Activated gamma-delta T cell treated with Interleukin-2 at 50 U/mL for 16 hours (primary cell): ENCODE measurements at regions not wholly inside any gene's neighbourhood (a gene's known extent, or its start where the extent isn't known, plus 50 kb on each side); places are given as distances from the start of the nearest gene placed in this dataset.
A peak's percentile ranks its signal among the peaks of the same experiment; 100 is the strongest.
"Not testable (repeated sequence)": the region's sequence is repeated elsewhere in the genome, so short reads cannot be mapped to it uniquely, and the experiment has no call there.

Source experiments
- DNase-seq: peaks from one replicate; pipeline ENCODE4 v3.0.0-alpha.2; 2020

DNA sequence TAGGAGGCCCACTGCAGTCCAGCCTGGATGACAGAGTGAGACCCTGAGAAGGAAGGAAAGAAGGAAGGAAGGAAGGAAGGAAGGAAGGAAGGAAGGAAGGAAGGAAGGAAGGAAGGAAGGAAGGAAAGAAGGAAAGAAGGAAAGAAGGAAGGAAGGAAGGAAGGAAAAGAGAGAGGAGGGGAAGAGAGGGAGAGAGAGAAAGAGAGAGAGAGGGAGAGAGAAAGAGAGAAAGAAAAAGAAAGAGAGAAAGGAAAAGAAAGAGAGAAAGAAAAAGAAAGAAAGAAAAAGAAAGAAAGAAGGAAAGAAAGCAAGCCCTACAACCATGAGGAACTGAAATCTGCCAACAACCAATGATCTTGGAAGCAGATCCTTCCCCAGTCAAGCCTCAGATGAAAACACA, 124.9 kb upstream of the BCOR start:
- DNase-seq, result not testable (repeated sequence)

DNA sequence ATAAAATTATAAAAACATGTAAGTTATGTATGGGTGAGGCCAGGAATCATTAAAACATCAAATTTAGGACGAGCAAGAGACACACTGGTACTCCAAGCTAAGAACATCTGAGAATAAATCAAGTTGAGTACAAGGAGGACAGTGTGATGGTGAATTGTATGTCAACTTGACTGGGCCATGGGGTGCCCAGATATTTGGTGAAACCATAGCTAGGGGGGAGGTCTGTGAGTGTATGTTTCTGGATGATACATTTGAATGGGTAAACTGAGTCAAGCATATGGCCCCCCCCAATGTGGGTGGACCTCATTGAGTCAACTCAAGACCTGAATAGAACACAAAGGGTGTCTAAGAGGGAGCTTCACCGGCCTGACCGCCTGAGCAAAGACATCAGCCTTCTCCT, 115.3 kb upstream of the BCOR start:
- DNase-seq, result no peak

DNA sequence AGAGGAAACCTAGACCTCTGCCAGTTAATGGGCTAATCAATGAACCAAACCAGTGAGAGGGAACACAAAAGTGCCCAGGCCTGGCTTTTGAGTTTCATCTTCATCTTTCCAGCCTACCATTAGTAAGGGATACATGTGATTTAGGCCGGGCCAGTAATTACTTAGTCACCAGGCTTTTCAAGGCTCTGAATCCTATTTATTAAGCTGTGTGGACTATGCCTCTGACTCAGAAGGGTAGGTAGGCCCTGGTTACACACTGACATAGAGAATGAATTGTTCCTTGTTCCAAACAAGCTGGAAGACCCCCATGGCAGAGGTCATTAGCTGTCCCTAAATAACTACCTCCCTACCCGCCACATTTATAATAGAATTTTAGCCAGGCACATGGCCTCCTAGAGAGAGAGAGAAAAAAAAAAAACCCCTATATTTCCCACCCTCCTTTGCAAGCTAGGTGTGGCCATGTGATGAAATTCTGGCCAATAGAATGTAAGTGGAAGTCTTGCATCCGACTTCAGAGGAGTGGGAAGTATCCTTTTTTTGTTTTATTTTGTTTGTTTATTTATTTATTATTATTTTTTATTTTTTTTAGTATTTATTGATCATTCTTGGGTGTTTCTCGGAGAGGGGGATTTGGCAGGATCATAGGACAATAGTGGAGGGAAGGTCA, 112.3 kb upstream of the BCOR start:
- DNase-seq, result no peak

DNA sequence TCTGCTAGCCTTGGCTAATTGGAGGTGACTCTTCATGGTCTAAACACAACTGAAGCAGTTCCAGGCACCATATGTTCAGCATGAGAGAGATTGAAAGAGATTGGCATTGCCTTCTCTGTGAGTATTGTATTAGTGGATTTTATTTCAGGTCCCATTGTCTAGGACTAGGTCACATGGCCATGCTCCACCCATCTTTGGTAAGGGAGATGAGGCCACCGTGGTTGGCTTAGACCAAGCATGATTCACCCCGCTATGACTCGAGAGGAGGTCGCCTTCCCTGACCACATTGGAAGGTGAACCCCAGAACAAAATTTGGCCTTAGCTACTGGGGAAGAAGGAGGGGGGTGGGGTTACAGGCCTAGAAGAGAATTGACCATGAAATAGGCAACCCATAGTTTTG, 109.9 kb upstream of the BCOR start:
- no peak for DNase-seq

DNA sequence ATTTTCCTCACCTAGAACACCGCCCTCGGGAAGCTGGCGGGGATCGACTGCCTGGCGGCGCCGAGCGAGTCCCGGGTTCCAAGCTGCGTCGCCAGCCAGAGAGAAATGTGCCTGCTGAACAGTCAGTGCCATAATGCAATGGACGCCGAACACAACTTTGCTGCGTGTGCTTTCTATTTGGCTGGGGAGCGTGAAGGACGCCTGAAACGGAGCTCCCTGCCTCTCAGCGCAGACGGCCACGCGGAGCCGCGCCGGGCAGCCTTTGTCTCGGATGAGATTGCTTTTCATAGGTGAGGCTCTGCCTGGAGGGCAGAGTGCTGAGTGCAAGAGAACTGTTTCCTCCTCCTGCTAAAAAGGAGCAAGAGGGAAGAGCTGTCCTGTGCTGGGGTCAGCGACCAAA, 107.7 kb upstream of the BCOR start:
- no peak for DNase-seq

DNA sequence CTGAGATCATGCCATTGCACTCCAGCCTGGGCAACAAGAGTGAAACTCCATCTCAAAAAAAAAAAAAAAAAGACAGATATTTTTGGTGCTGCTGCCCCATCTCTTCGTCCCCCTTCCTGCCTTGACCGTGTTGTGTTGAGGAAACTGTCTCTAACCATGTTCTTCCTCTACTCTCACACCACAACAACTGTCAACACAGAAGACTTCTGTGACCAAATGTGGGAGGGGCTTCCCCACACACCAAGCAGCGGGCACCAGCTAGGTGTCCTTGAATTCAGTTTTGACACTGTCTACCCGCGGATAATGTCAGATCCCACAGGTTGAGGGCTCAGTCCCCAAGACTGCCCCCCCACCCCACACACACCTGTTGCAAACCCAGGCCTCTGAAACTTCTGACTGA, 104.7 kb upstream of the BCOR start:
- DNase-seq, result peak; percentile 17

DNA sequence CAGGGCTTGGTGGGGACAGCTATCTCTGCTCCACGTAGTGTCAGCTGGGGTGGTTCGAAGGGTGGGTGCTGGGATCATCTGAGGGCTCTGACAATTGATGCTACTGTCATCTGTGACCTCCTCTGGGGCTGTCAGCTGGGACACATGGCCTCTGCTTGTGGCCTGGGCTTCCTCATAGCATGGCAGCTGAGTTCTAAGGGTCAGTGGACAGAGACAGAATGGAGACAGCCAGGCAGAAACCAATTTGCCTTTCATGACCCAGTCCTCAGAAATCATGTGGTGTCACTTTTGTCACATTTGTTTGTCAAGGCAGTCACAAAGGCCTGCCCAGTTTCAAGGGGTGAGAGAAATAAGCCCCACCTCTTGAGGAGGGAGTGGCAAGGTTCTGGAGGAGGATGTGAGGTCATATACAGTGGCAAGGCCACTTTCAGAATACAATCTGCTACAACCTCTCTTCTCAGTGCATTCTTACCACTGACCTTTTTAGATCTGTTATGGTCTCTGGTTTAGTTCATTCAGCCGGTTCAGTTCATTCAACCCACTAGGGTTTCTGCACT, 103.6 kb upstream of the BCOR start:
- peak; percentile 8 for DNase-seq

DNA sequence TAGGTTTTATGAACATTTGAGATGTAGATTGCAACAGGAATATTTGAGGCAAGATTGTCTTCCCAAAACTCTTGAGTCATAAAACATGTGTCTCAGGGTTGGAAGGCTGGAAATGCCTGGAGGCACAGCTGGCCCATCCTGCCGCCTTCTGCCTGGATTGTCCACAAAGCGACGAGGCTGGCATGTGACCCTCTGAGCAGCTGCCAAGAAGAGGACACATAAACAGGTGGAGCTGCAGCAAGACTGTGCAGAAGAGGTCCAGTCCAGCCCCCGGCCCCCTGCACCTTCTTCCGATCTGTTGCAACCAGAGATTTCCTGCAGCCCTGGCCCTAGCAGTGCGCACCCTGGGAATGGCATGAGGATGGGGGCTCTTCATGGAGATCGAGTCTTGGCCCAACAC, 101.9 kb upstream of the BCOR start:
- DNase-seq, result no peak

DNA sequence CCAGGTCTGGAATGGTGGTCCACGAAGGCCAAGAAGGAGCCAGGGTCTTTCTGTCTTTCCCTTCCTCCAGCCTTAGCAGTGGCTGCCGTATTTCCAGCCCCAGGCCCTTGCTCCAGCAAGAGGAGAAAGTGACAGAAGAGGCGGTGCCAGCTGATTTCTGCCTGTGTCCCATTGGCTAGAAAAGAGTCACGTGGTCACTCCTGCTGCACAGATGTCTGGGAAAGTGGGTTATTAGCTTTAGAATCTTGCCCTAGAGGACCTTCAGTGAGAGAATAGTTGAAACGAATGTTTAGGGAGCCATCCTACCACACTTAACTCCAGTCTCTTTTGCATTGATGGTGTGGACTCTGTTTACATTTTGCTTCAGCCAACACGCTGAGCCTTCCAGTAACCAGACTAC, 99.3 kb upstream of the BCOR start:
- DNase-seq, result no peak

DNA sequence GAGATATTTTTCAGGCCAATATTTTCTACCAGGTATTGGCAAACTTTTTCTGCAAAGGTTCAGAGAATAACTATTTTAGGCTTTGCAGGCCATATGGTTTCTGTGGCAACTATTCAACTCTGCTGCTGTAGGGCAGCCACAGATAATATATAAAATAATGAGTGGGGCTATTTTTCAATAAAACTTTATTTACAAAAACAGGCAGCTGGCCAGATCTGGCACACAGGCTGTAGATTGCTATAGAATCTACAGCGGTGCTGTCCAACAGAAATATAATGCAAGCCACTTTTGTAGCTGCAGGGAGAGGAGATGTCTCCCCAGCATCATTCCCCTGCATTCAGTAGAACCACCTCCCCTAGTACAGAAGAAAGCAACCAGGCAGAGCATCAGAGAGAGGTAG, 97.6 kb upstream of the BCOR start:
- no peak for DNase-seq

DNA sequence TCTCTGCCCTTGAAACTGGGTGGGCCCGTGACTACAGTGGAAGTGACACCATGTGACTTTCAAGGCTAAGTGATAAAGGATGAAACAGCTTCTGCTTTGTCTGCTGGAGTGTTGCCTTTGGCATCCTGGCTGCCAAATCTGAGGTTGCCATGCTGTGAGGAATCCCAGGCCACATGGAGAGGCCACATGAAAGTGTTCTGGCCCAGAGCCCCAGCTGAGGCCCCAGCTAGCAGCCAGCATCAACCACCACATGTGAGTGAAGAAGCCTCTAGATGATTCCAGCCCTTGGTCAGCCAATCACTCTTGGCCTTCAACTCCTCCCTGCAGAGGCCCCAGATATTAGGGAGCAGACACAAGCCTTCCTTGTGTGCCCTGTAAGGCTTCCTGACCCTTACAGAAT, 94.4 kb upstream of the BCOR start:
- no peak for DNase-seq

DNA sequence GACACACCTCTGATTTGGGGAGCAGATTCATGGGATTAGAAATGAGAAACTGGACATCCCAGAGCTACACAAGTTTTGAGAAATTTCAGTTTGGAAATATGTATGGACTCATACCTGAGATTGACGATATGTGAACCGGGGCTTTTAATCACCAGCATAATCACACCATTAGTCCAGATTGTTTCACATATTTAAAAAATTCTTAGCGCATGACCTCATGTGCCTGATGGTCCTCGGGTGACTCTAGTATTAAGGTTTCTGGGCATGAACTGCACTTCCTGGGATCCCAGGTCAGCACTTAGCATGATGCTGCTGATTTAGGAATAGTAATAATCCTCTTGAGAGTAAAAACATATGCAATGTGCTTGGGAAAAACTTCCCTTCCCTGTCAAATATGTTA, 91.9 kb upstream of the BCOR start:
- DNase-seq, result no peak

DNA sequence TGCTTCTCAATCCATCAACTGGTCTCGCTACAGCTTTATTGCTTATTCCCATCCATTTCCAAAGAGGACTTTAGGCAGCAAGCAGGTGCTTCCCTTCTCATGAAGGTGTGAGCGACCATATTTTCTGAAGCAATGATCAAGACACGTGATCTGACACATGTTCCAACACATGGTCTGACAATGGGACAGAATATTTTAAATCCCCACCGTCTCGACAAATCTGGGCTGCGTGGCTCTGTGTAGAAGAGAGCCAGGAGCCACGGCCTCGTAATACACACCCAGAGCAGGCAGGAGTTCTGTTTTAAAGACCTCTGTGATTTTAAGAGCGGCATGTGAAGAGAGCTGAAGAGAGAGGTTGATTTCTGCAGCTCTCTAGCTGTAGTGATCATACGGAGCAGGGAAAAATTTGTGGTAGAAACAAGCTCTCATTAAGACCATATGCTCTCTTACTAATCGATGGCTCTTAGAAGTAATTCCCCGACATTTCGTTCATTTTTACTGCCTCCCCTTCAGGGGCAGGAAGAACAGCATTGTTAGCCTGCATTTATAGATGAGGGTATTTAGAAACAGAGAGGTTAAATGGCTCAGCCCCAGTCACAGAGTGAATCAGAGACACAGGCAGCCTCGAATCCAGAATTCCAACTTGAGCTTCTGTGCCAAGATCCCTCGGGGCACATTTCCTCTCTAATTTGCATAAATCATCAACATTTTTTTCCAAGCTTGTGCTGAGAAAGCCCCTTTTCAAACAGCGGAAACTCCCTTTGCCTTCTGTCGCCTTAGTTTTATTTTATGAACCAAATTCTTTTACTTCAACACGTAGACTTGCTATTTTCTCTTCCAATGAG, 91.0 kb upstream of the BCOR start:
- no peak for DNase-seq

DNA sequence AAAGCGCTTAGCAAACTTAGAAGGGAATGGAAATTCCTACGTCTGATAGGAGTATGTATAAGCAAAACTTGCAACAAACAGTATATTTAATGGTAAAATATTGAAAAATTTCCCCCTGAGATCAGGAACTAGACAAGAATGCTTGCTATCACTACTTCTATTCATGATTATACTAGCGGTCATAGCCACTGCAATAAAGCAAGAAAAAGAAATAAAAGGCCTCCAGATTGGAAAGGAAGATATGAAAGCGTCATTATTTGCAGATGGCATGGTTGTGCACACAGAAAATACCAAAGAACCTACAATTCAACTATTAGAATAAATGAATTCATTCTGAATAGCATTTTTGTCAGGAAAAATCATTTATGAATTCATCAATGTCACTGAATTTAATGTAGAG, 87.2 kb upstream of the BCOR start:
- DNase-seq, result no peak

DNA sequence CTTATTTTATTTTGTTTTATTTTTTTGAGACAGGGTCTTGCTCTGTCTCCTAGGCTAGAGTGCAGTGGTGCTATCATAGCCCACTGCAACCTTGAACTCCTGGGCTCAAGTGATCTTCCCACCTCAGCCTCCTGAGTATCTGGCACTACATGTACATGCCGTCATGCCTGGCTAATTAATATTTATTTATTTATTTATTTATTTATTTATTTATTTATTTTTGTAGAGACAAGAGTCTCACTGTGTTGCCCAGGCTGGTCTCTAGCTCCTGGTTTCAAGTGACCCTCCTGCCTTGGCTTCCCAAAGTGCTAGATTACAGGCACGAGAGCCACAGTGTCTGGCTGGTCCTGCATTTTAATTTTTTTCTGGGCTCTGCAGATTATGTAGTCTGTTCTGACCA, 84.9 kb upstream of the BCOR start:
- no peak for DNase-seq

DNA sequence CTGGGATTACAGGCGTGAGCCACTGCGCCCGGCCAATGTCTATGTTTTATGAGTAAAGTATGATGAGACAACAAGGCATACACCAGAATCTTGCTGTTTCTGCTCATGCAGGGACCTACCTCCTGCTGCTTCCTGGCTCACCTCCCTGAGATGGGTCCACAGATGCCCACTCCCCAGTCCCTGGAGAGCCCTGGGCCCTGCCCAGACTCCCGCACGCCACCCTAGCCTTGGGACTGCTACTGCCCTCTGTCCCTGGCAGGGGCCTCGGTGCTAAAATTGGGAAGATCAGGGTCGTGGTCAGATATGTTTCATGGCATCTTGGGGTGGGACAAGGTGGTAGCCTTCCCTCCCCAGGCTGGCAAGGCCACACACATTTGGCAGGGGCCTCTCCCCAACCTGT, 84.3 kb upstream of the BCOR start:
- no peak for DNase-seq

DNA sequence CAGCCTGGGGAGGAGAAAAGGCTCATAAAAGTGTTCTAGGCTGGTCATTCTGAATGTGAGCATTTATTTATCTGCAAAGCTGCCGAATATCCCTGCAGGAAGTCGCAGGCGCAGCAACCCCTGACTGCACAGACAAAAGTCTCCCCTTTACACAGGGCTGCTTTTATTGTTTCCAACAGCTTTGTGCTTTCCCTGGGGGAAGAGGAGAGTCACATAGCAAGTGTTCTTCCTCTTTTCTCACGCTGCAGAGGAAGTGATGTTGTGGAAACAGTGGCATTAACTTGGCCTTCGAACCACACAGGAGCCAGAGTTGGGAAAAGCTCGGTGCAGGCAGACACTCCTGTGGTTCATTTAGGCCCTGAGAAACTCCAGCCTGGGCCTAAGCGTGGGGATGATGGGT, 81.5 kb upstream of the BCOR start:
- no peak for DNase-seq

DNA sequence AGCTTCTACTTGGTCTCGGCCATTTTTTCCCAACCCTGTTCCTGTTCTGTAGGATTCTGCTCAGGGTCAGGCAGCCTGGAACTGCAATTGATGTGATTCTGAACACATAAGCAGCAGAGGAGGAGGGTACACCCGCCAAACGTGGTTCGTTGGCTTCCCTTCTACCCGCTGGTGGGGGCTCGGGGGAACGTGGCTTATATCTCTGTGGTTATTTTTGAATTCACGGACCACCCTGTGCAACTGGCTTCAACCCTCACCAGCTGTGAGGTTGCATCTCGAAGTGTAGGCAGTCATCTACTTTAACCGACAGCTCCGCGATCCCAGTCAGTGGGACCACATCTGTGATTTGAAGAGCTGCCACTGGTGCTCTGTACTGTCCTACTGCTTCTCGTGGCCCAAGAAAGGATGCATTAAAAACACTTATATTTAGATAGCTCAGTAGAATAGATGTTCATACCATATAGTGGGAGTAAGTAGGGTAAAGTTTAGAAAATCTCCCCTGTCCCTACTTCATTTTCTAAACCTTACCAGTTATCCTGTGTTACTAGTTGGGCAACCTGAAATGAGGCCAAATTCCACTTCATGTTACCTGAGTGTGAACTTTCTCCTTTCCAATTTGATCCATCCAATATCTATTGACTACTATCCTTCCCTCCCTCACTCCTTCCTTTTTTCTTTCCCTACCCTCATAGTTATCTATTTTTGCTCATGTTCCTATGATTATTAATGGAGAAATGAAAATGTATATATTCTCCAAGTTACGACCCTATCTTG, 80.4 kb upstream of the BCOR start:
- DNase-seq, result no peak

DNA sequence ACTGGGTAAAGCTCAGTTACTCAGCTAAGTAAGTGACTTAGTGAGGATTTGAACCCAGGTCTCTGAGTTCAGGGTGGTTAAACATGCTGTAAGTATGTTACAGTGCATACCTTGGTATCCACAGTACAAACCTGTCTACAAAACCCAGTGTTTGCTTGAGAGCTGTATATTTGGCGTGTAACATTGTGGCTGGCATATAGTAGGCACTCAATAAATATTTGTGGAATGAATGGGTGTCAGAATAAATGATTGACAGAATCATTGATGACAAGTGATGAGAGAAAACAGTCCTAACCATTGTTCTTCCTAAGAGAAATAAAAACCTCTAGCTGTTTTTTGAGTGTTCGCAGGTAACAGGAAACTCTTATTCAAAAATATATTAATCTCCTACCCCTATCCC, 79.7 kb upstream of the BCOR start:
- DNase-seq, result no peak

DNA sequence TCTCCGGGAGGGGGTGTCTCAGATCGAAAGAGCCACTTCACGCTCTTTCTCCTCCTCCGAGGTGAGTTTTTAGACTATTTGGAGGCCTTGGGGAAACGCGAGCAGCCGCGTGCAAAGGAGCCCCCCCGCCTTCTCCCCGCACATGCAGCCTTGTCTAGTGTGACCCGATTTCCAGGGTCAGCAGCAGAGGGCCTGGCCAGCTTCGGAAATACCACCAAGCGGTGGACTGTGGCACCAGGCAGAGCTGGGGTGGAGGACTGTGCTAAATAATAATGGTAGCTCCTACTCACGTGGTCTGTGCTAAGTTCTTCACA, 79.3 kb upstream of the BCOR start:
- DNase-seq, result no peak

DNA sequence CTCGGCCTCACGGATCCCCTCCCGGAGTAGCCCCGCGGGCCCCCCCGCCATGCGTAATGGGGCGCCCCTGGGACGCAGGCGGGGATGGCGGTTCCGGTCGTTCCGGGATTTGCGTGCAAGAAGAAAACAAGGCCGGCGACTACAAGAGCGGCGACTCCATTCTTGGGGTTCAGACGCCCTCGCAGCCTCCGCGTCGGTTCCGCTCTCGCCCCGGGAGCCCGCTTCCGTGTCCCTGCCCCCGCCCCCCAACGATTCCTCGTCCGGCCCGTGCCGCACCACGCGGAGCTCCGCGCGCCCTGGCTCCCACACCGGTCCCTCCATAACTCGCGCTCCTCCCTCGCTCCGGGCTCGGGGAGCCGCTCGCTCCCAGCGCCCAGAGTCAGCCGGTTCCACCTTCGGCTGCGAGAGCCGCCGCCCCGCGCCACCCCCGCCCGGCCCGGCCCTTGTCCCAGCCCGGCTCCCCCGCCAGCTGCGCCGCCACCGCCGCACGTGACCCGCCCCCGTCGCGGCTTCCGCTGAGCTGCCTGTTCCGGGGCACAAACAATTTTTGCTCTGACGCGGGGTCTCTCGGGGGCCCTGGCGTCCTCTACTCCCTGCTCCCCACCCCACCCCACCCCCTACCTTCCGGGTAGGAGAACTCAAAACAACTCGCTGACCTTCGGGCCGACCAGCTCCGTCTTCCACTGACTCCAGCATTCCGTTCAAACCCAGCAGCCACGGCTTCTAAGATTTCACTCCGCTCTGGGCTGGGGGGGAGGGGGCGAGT, 78.8 kb upstream of the BCOR start:
- DNase-seq, result peak; percentile 76

DNA sequence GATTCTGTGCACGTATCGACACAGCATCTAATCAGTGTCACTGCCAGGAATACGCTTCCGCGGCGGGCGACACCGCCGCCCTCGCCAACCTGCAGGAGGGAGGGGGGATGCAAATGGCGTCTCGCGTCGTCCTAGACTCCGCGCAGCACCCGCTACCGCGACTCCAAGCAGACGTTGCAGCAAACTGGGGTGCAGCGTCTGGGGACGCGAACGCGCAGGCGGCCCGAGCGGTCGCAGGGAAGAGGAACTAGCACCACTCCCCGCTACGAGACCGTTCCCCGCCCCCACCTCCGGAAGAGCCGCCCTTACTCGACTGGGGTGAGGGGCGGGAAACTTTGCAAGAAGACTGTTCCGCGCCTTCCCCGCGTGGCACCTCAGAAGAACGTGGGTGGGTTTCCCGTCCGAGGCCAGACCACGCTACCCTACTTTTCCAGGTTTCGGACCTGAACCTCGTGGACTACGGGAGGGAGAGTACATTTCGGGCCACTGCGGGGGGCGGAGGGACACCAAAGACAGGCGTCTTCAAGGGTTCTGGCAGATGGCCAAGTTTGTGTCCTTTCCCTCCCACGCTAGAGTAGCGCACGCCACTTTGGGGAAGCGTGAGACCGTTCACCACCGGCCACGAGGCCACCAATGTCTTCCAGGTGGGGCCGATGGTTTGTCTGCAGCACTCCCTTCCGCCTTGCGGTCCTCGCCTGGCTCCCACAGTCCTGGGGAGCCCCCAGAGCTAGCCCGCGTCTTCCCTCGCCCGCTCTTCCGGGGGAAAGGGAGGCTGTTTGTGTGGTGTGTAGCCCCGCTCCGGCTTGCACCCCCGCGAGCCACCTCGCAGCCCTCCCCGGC, 78.0 kb upstream of the BCOR start:
- DNase-seq, result peak; percentile 71
